Stimulated activated naive B cell treated with anti-CD40 and anti-IgM and Interleukin-4, amounts not matched to agents 10 μg/mL and 1 μg/mL and 100 μg/mL, for 72 hours (primary cell): ENCODE measurements at regions not wholly inside any gene's neighbourhood (a gene's known extent, or its start where the extent isn't known, plus 50 kb on each side); places are given as distances from the start of the nearest gene placed in this dataset.

ENCODE experiments used
- ATAC-seq, 2 donors: fragments of 150-1000 bp; cut with Tn5 transposase; replicated peaks; 2 replicates each; pipeline ENCODE4 v1.10.0; 2021; ENCODE audit warnings: moderate library complexity in 1 of 2
- DNase-seq: peaks from one replicate; pipeline ENCODE4 v3.0.0; 2021
- H3K27ac Mint-ChIP-seq: one replicate; pipeline ENCODE4 v1.8.0; 2022; ENCODE audit warnings: mild to moderate bottlenecking, mixed read lengths
- H3K27me3 Mint-ChIP-seq, 2 donors: one replicate each; pipeline ENCODE4 v1.8.0; 2022; ENCODE audit warnings: mixed read lengths in 2 of 2
- H3K36me3 Mint-ChIP-seq, 2 donors: one replicate each; pipeline ENCODE4 v1.8.0; 2022; ENCODE audit warnings: mixed read lengths in 2 of 2, mild to moderate bottlenecking in 1 of 2
- H3K4me1 Mint-ChIP-seq, 2 donors: one replicate each; pipeline ENCODE4 v1.8.0; 2022; ENCODE audit warnings: mixed read lengths in 2 of 2, mild to moderate bottlenecking in 1 of 2
- H3K4me3 Mint-ChIP-seq, 2 donors: one replicate each; pipeline ENCODE4 v1.8.0; 2022; ENCODE audit warnings: mild to moderate bottlenecking in 2 of 2, mixed read lengths in 2 of 2, moderate library complexity in 1 of 2
- H3K9me3 Mint-ChIP-seq, 2 donors: one replicate each; pipeline ENCODE4 v1.8.0; 2022; ENCODE audit warnings: mixed read lengths in 2 of 2, mild to moderate bottlenecking in 1 of 2

DNA sequence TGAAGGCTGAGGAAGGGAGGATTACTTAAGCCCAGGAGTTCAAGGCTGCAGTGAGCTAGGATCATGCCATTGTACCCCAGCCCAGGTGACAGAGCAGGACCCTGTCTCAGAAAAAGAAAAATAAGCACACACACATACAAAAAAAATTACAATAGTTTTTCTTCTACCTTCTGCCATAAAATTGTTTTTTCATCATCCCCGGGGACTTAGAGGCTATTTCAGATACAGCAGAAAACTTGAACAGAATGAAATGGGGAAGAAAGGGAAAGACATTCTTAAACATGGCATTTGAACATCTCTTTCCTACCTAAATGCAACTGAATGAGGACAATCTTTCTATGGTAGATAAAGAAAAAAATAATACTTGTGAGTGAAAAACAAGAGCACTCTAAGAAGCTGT is 109.1 kb downstream of the KCTD12 start:
- H3K4me3 Mint-ChIP-seq, result no peak overlapping the region
- no peak for DNase-seq
- H3K27ac Mint-ChIP-seq, result no peak overlapping the region
- ATAC-seq, result no peak
- no peaks in the 10 kb centered on the region for H3K27me3 Mint-ChIP-seq
- no peaks in the 10 kb centered on the region for H3K36me3 Mint-ChIP-seq
- no peaks in the 10 kb centered on the region for H3K9me3 Mint-ChIP-seq
- H3K4me1 Mint-ChIP-seq, result no peaks in the 10 kb centered on the region

- H3K4me1 Mint-ChIP-seq, result no peaks in the 10 kb centered on the region
- no peak for ATAC-seq
- no peaks in the 10 kb centered on the region for H3K36me3 Mint-ChIP-seq
- H3K4me3 Mint-ChIP-seq, result no peak overlapping the region
- H3K27me3 Mint-ChIP-seq, result no peaks in the 10 kb centered on the region
- H3K9me3 Mint-ChIP-seq, result no peaks in the 10 kb centered on the region
- DNase-seq, result no peak
- no peak overlapping the region for H3K27ac Mint-ChIP-seq
These were observed 111.0 kb downstream of the KCTD12 start for GRCh38 chr13:76775088-76775740.

DNA sequence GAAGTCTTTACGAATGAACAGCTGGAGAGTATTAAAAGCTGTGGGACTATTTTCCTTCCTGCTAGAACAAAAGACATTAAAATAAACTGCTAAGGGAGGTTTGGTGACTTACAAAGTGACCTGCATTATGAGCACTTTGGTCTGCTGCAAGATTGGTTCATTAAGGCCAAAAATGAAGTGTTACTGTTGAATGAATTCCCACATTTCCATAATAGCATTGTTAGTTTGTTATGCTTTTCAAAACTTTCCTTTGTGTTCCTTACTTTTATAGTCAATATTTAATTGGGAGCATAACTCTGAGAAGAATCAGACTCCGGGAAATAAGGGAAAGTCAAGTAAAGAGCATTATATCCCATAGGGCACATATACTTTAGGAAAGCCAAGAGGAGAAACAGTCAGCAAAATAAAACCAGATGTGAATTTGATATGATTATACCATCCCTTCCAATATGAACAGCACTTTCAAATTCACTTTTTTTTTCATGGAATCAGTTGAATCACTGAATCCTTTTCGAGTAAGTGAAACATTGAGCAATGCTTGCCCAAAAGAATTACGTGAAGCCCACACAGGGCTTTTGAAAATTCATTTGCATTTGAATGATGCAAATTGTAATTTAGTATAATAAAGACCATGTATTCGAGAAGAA is 112.6 kb downstream of the KCTD12 start:
- no peak for ATAC-seq
- Mint-ChIP-seq H3K4me1 (no peaks in the 10 kb centered on the region), H3K36me3 (no peaks in the 10 kb centered on the region)

DNA sequence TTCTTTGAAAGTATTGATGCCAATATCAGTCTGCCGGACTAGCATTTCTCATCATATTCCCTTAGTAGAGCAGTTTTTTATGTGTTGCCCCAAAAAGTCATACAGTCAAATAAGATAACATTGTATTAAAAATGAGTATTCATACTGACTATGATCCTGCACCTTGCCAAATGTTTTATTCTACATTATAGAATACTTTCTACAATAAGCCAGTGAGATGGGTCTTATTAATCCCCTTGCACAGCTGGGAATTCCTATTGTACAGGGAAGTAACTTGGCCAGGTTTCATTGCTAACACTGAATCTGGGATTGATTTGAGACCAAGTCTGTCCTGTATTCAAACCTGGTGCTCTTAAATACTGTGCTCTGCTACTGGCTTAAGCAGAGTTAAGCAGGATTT is 114.0 kb downstream of the KCTD12 start:
- no peaks in the 10 kb centered on the region for H3K36me3 Mint-ChIP-seq
- no peaks in the 10 kb centered on the region for H3K4me1 Mint-ChIP-seq
- no peaks in the 10 kb centered on the region for H3K9me3 Mint-ChIP-seq
- no peak overlapping the region for H3K4me3 Mint-ChIP-seq
- DNase-seq (no peak), ATAC-seq (no peak)
- H3K27me3 Mint-ChIP-seq, result no peaks in the 10 kb centered on the region
- H3K27ac Mint-ChIP-seq, result no peak overlapping the region

More for the DNA sequence above, 112.6 kb downstream of the KCTD12 start:
- no peaks in the 10 kb centered on the region for H3K27me3 Mint-ChIP-seq
- H3K9me3 Mint-ChIP-seq, result no peaks in the 10 kb centered on the region
- no peak overlapping the region for H3K27ac Mint-ChIP-seq
- no peak overlapping the region for H3K4me3 Mint-ChIP-seq
- DNase-seq, result no peak

DNA sequence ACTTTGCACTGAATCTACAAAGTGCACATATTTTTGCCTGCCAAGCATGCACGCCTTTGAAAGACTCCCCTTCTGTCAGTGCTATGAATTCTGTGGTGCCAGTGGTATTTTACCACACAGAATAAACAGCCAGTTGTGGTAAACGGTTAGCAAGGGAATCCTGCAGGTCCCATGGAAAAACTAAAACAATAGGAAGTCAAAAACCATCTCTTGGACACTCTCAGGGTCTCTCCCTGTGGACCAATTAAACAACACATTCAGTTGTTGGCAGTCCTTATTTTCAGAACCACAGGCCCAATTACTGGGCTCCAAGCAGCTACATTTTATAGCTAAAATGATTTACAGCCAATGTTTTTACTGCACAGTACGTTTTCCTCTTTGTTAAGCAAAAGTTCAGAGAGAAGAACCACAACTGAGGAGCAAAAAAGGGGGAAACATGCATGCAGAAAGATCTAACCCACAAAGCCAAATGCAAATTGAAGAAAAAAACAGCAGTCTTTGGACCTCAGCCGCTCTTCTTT is 116.9 kb downstream of the KCTD12 start:
- ATAC-seq (no peak), DNase-seq (no peak)
- Mint-ChIP-seq H3K4me1 (no peaks in the 10 kb centered on the region), H3K27me3 (no peaks in the 10 kb centered on the region), H3K27ac (no peak overlapping the region), H3K9me3 (no peaks in the 10 kb centered on the region), H3K36me3 (no peaks in the 10 kb centered on the region), H3K4me3 (no peak overlapping the region)

- Mint-ChIP-seq H3K27me3 (no peaks in the 10 kb centered on the region), H3K4me3 (no peak overlapping the region), H3K4me1 (no peaks in the 10 kb centered on the region), H3K9me3 (no peaks in the 10 kb centered on the region), H3K36me3 (no peaks in the 10 kb centered on the region), H3K27ac (no peak overlapping the region)
- ATAC-seq (no peak), DNase-seq (no peak)
These were observed 117.8 kb downstream of the KCTD12 start for GRCh38 chr13:76768384-76768783.

DNA sequence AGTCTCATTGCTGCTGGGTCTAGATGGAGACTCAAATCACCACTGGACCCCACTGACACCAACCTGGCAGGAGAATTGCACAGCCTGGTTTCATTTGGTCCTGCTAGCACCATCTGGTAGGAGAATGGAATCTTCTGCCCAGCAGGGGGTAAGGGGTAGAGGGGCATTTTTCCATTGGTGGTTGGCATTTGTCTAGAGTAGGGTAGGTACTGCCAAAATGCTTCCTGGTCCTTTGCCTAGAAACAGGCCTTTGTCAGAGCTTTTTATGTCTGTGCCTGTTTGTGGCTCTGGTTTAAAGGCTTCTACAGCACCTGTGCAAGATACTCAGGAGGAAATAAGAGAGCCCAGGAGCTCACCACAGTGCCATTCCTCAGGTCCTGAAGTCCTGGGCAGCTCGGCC is 121.3 kb downstream of the KCTD12 start:
- Mint-ChIP-seq H3K27me3 (no peaks in the 10 kb centered on the region), H3K36me3 (no peaks in the 10 kb centered on the region), H3K9me3 (no peaks in the 10 kb centered on the region), H3K27ac (no peak overlapping the region), H3K4me1 (no peaks in the 10 kb centered on the region), H3K4me3 (no peak overlapping the region)
- DNase-seq (no peak), ATAC-seq (no peak)

DNA sequence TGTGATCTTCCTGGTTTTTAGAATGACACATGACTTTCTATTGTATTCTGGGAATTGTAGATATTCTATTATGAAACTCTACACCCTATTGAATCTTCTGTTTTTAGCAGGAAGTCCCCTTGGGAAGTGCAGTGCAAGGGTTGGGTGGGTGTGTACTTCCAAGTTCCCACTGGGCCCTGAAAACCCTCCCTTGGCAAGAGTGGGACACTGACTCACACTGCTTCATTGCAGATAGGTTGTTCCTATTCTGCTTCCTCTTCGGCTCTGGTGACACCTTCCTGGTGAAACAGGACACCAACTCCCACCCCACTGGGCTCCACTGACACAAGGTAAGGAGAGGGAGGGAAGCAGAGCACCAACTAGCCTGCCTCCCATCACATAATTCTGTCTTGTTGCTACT is 121.8 kb downstream of the KCTD12 start:
- H3K27me3 Mint-ChIP-seq, result no peaks in the 10 kb centered on the region
- no peak for ATAC-seq
- no peaks in the 10 kb centered on the region for H3K36me3 Mint-ChIP-seq
- H3K4me1 Mint-ChIP-seq, result no peaks in the 10 kb centered on the region
- no peak overlapping the region for H3K4me3 Mint-ChIP-seq
- no peaks in the 10 kb centered on the region for H3K9me3 Mint-ChIP-seq
- no peak overlapping the region for H3K27ac Mint-ChIP-seq
- DNase-seq, result no peak

DNA sequence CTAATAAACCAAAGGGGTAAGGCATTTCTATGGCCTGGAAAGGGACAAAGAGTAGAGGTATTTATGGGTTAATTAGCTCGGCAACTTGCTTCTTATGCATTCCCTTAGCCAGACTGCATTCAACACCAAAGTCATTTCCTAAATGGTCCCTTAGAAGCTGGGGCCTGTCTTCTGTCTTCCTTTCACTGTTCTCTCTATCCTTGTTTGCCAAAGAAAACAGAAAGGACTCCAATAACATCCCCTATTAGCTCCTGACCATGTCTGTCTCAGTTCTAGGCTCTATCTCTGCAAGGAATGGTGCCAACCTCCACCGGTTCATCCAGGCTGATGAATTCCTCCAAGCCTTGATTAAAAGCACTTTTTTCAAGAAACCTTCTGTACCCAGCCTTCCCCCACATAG is 123.5 kb downstream of the KCTD12 start:
- Mint-ChIP-seq H3K4me3 (no peak overlapping the region), H3K36me3 (no peaks in the 10 kb centered on the region), H3K27me3 (no peaks in the 10 kb centered on the region), H3K9me3 (no peaks in the 10 kb centered on the region), H3K27ac (no peak overlapping the region), H3K4me1 (no peaks in the 10 kb centered on the region)
- ATAC-seq, result no peak
- DNase-seq, result no peak

DNA sequence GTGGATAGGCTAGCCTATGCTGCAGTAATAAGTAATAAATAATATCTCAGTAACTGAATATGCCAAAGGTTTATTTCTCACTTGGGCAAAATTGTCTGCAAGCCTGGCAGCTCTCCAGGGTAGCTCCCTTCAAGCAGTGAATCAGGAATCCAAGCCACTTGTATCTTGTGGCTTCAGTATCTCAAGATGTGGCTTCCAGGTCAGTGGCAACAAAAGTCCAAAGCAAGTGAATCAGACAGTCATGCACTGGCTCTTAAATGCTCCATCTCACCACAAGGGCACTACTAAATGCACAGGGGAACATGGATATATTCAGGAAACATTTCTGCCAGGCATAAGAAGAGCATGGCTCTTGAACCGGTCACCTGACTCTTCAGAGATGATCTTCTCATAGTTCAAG is 126.3 kb downstream of the KCTD12 start:
- Mint-ChIP-seq H3K4me1 (no peaks in the 10 kb centered on the region), H3K36me3 (no peaks in the 10 kb centered on the region), H3K27me3 (peaks cover 0 to 4% of the 10 kb centered on the region in 2 donors), H3K4me3 (no peak overlapping the region), H3K9me3 (no peaks in the 10 kb centered on the region), H3K27ac (no peak overlapping the region)
- DNase-seq, result no peak
- no peak for ATAC-seq

- Mint-ChIP-seq H3K9me3 (no peaks in the 10 kb centered on the region), H3K27me3 (peaks cover 0 to 4% of the 10 kb centered on the region in 2 donors), H3K36me3 (no peaks in the 10 kb centered on the region), H3K27ac (no peak overlapping the region), H3K4me3 (no peak overlapping the region), H3K4me1 (no peaks in the 10 kb centered on the region)
- no peak for DNase-seq
- no peak for ATAC-seq
These were observed 127.5 kb downstream of the KCTD12 start for GRCh38 chr13:76758738-76759137.

DNA sequence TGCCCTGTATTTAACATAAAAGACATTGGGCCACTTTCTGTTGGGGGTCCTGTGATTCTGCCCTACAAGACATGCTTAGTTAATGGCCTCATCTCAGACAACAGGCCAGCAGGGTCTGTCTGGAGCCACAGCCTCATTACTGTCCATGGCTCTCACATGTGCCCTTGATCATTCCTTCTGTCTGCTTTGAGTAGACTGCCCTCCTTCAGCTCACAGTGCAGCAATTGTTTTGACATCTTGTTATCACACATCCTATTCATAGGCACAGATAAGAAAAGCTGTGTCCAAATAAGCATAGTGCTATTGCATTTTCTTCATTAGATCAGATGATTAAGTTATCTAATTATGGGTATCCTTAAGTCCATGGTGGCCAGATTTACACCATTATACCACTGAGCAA is 127.9 kb downstream of the KCTD12 start:
- Mint-ChIP-seq H3K4me1 (no peaks in the 10 kb centered on the region), H3K9me3 (no peaks in the 10 kb centered on the region), H3K27me3 (peaks cover 0 to 4% of the 10 kb centered on the region in 2 donors), H3K36me3 (no peaks in the 10 kb centered on the region), H3K27ac (no peak overlapping the region), H3K4me3 (no peak overlapping the region)
- ATAC-seq, result no peak
- no peak for DNase-seq

- DNase-seq (no peak), ATAC-seq (no peak)
- peaks cover 0 to 9% of the 10 kb centered on the region in 2 donors for H3K27me3 Mint-ChIP-seq
- no peaks in the 10 kb centered on the region for H3K9me3 Mint-ChIP-seq
- H3K27ac Mint-ChIP-seq, result no peak overlapping the region
- H3K36me3 Mint-ChIP-seq, result no peaks in the 10 kb centered on the region
- no peak overlapping the region for H3K4me3 Mint-ChIP-seq
- no peaks in the 10 kb centered on the region for H3K4me1 Mint-ChIP-seq
These were observed 129.8 kb downstream of the KCTD12 start for GRCh38 chr13:76756451-76756850.

GRCh38 chr13:76754414-76754813 is 131.8 kb downstream of the KCTD12 start:
- H3K4me3 Mint-ChIP-seq, result no peak overlapping the region

GRCh38 chr13:76751278-76751677 is 134.9 kb downstream of the KCTD12 start:
- no peak overlapping the region for H3K27ac Mint-ChIP-seq
- peaks cover 0 to 5% of the 10 kb centered on the region in 2 donors for H3K27me3 Mint-ChIP-seq
- H3K9me3 Mint-ChIP-seq, result no peaks in the 10 kb centered on the region
- no peak overlapping the region for H3K4me3 Mint-ChIP-seq
- no peak for DNase-seq
- no peak for ATAC-seq
- no peaks in the 10 kb centered on the region for H3K36me3 Mint-ChIP-seq
- H3K4me1 Mint-ChIP-seq, result no peaks in the 10 kb centered on the region

More at GRCh38 chr13:76754414-76754813, 131.8 kb downstream of the KCTD12 start:
- peaks cover 0 to 9% of the 10 kb centered on the region in 2 donors for H3K27me3 Mint-ChIP-seq
- no peaks in the 10 kb centered on the region for H3K4me1 Mint-ChIP-seq
- DNase-seq (no peak), ATAC-seq (no peak)
- no peaks in the 10 kb centered on the region for H3K36me3 Mint-ChIP-seq
- no peak overlapping the region for H3K27ac Mint-ChIP-seq
- H3K9me3 Mint-ChIP-seq, result no peaks in the 10 kb centered on the region
